HG02973 (cell line): ENCODE measurements at regions not wholly inside any gene's neighbourhood (a gene's known extent, or its start where the extent isn't known, plus 50 kb on each side); places are given as distances from the start of the nearest gene placed in this dataset.

Source experiments
- ATAC-seq: cut with Tn5 transposase; IDR thresholded peaks from one replicate; pipeline ENCODE4 v1.9.1; 2021; ENCODE audit warnings: moderate library complexity; ENCODE audit not compliant: unreplicated experiment

DNA sequence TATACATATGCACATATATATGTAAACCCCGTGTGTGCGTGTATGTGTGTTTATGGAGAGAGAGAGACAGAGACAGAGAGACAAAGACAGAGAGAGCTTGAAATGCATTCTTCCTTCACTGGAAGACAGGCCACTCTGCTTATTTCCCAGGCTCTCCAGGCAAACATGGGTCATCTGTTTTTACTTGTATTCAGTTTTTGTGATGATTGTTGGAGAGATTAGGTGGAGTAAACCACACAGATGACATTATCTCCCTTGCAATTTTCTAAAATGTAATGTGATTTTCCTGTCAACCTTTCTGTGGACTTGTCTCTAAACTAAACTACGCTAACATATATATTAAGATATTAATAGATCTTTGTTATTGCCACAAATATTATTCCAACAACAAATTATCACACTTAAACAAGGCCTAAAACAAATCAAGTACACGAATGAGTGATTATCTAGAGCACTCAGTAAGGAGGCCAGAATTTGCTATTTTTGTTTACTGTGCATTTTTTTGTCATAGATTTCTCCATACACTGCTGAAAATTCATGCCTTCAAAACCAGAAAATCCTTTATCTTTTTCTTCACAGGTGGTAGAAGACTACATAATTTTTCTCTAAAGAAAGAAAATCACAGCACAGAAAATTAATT is 251.8 kb upstream of the SLIT2 start:
- no peak for ATAC-seq

DNA sequence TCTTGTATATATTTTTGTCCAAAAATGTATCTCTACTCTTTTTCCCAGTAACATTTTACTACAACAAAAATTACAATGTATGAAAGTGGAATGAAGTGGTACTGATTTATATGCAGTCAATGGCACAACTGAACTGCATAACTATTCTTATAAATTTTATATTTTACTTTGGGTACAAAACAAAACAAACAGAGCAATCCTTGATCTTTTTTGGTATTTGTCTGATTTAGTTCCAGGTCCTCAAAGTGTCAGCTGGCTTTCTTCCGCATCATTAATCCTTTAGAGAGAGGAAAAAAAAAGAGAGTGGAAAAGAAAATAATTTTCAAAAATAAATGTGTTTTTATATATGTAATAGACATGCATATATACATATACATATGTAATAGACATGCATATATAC is 252.4 kb upstream of the SLIT2 start:
- ATAC-seq = no peak

DNA sequence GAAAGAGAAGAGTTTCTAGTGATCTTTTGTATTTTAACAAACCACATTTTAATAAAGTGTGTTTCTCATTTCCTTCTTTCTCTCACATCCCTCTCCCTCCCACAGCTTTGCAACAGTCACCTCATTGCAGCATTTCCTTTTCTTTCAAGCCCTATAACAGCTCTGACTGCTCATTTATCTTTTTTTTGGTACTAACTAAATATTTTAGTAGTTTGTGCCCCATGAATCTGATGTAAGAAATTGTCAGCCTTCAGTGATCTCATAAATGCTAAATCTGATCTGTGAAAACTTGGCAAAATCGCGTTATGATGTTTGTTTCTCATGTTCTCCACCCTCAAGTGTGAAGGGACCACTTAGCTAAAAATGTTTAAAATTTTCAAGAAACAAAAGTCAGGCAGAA is 258.5 kb upstream of the SLIT2 start:
- ATAC-seq = no peak

DNA sequence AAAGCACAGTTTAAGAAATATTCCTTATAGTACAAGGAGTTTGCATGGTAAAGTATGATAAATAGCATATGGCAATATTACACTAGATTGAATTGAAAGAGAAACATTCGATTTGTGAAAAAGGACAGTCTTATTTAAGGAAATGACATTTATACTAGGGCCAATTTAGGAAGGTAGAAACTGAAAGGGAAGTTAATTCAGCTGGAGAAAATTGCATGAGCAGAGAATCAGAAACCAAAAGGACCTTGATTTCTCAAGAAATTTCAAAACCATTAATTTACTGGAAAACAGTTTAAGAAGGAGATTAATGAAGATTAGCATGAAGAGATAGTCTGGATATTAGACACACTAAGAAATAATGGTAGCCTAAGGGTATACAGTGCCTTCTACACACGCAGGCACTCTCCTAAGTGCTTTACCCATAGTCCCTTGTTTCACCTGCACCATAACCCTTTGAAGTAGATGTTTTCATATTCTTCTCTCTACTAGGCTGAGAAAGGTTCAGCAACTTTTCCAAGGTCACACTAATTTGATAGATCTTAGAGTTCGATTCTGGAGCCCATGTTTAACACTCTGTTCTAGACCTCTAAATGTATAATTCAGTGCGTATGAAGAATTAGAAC is 259.1 kb upstream of the SLIT2 start:
- no peak for ATAC-seq

DNA sequence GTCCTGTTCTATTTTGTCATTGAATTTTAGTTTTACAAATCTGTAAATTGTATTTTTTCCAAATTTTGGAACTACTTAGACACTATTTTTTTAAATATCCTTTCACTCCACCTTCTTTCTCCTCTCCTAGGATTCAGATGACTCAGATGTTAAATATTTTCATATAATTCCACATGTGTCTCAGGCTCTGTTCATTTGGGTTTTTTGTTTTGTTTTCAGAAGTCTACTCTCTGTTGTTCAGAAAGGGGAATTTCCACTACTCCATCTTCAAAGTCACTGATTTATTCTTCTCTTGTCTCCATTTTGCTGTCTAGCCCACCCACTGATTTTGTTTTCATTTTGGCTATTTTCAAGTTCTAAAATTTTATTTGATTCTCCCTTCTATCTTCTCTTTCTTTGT is 264.0 kb upstream of the SLIT2 start:
- ATAC-seq = no peak

DNA sequence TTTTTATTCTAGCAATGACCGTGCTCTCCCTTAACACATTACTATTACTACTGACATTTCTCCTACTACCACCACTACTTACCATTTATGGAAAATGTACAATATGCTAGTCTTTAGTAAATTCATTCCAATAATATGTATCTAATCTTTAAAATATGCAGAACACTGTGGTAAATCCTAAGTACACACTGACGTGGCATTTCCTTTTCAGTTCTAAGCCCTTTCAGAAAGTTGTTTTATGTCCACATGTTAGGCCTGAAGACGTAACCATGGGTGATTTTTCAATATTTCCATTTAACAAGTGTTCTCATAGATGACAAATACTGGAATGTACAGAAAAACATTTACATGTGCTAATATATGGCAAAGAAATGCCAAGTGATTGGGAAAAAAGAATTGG is 268.6 kb upstream of the SLIT2 start:
- ATAC-seq = no peak

DNA sequence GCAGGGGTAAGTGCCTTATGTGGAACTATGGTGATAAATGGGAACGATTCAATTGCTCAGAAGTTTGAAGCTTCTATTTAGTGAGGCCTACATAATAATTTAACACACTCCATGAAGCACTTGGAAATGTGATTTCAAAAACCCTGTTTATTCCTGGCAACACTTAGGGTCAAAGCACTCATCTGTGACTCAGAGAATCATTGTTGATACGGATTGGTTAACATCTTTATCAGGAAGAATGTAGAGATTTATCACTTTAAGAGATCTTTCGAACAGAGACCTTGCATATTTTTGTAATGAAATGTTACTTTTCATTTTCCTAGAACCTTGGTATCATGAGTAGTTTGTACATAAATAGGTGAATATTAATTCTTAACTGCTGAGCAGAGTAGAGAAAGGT is 269.1 kb upstream of the SLIT2 start:
- no peak for ATAC-seq

DNA sequence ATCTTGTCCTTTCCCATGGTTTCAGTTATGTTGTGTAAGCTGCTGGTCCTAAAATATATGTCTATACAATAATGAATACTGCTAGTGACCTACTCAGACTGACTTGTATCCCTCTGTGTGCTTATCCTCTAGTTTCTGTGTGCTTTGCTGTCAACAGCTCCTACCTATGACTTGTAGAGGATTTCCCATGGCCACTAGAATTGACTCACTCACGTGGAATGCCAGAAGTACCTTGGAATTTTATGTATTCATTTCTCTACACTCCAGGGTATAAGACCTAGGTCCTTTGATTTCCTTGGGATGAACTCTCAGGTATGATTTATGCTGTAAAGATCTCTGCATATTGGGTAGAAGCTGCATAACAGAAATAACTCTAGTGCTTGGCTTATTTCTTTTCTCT is 279.9 kb upstream of the SLIT2 start:
- ATAC-seq = no peak

DNA sequence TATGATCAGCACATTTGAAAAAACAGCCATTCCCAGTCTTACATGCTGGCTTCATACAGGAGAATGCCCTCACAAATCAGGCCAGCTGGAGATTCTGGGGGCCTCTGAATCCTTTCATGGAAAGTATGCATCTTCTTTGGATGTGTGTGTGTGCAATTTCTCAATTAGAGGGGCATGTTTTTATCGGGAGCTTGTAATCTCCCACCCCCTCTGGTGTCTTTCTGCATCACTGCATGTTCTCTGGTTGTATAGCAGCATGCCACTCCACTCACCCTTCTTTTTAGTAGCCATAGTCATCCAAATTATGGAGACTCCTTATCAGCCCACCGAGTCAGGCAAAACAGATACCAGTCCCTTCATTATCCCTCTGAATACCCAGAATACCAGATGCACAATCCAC is 282.2 kb upstream of the SLIT2 start:
- no peak for ATAC-seq

DNA sequence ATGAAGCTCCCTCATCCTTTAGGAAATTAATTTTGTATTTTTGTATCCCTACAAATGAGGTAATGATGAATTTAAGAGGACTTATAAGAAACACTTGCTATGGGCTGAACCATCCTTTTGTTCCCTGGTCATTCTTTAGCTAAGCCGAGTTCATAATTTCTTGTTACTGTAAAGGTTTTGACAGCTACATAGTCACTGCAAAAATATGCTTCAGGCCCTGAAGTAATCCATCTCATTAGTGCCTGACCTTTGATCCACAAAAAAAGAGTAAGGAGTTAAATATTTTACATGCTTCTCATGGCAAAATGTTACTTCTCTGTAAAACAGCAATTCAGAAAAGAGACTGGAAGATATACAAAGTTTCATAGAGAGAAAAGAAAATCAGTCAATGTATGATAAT is 290.6 kb upstream of the SLIT2 start:
- ATAC-seq = no peak

DNA sequence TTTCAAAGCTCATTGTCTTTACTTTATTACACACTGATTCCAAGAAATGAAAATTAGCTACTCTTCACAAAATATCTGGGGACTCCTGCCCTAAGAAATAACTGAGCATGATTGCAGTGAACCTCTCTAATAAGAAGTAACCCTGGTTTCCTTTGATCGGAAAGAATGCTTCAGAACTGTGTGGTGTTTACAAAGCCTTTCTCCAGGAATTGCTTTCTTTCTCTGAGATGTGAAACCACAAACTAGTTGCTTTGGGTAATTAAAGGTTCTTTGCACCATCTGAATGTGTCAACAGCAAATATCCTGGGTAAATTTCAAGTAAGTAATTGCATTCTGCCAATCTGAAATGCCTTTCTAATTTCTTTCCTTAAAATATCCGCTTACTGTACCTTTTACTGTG is 292.9 kb upstream of the SLIT2 start:
- no peak for ATAC-seq

DNA sequence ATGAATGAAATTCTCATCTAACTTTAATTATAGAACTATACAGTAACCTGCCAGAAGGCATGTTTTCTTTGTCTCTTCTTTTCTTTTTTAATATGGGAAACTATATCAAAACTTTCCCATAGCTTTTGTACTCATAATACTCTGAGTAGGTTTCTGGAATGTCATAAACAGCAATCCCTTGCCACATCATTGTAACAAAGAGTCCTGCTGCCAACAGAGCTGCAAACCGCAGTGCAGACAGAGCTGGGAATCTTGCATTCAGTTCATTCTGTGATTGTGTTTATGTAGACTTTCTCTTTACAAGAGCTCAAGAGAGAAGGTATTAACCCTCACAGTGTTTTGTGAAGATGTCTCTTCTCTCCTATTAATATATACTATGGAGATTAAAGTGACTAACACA is 304.4 kb upstream of the SLIT2 start:
- ATAC-seq = no peak

DNA sequence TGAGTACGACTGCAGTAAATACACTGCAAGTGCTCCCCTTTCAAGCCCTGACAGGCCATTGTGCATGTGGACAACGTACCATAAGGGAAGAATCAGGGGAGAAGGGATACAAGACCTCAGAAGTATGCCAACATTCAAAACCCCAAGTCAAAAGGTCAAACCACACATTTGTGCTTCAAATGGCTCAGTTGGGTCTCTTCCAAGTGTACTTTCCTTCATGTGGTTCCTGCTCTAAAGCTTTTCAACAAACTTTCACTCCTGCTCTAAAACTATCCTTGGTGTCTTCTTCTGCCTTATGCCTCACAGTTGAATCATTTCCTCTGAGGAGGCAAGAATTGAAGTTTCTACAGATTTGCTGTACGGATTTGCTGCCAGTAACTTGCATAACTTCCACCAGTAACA is 305.7 kb upstream of the SLIT2 start:
- no peak for ATAC-seq

DNA sequence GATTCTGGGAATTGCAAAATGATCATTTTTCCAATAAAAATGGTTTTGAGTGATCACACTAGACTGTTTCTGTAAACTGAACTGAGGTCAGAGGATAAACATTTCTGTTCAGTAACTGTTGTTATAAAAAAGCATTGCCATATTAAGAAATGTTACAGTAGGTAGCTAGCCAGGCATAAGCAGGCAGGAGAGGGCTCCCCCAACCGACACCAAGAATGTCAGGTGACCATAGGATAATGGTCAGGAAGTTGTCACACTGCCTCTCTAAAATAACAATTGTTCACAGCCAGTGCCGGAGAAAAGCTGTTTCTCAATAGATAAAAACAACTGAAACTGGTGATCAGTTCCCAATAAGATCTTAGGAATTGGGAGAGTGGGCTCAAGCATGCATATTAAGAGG is 306.2 kb upstream of the SLIT2 start:
- no peak for ATAC-seq

DNA sequence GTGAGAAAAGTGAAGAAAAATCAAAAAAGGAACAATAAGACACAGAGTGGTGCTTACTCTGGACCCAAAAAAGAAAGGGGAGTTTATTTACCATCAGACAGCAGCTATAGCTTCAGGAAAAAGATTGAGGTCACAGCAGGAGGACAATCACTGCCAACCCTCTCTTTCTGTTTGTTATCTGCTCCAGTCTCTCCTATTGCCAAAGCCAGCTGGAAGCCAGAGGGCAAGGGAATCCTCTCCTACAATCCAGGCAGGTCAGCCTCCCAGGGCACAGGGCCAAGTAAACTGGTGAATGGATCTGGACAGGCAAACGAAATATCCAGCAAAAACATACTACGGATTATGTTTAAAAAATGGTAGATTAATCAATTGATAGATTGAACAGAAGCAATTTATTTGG is 306.9 kb upstream of the SLIT2 start:
- no peak for ATAC-seq

DNA sequence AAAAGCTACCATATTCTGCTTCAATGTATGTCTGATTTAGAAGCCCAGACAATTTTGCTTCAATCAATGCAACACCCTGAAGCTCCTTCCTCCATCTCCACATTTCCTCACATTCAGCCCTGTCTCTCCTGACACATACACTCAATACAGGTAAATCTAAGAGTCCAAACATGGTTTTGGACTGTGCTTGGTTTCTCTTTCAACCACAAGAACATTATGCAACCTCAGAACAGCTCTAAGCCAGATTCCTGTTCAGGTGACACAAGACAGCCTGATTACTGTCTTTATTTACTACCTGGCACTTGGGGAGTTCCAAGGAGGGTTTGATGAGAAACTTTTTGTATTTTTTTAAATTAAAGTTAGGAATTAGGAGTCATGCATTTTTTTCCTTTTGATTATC is 307.5 kb upstream of the SLIT2 start:
- ATAC-seq = no peak

DNA sequence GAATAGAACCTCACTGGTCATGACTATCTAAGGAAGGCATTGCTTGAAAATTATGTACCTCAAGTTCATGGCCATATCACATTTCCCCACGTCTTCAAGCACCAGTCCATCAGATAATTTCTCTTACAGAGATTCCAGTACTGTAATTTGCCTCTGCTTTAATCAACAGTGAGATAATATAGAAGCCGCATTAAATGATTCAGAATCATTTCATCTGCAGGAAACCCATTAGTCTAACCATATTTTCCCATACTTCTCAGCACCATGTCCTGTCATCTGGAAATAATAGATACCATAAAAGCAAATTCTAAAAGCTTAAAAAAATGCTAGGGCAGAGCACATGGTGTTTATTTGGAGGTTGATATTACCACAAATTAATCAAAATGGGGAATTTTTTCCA is 310.3 kb upstream of the SLIT2 start:
- no peak for ATAC-seq

DNA sequence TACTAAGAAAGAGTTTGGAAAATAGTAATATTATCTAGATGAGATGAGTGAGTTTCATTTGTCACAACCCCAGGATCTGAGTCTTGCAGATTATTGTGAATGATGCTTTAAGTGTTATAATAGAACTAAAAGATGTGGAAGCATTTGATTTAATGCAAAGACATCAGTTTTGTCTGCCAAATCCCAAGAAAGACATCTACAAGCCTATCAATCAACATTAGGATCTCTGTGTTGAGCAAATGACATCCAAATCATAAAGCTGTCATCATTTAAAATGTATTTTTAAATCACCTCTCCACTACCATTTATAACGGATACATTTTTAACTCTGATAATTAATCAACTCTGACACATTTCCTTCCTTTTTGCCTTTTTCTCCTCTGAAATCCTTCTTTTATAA is 310.8 kb upstream of the SLIT2 start:
- no peak for ATAC-seq

DNA sequence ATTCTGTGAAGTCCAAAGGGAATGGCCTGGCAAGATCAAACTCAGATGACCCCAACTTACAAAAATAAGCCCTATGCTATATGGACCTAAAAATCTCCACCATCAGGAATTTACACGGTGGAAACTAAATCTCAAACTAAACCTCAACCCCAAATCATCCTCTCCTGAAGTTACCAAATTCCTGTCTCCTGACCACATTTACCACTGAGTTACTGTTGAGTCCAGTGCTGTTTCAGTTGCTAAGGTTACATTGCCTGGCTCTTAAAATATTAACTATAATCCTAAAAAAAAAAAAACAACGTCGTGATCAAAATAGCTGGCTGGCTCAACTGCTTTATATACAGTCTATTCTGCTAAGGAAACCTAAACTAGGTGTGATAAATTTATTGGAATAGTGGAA is 315.2 kb upstream of the SLIT2 start:
- no peak for ATAC-seq

DNA sequence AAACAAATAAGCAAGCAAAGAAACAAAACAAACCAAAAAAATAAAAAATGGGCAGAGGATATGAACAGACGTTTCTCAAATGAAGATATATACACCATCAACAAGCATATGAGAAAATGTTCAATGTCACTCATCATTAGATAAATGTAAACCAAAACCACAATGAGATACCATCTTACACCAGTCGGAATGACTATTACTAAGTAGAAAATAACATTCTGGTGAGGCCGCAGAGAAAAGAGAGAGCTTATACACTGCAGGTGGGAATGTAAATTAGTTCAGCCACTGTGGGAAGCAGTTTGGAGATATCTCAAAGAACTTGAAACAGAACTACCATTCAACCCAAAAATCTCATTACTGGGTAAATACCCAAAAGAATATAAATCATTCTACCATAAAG is 321.0 kb upstream of the SLIT2 start:
- ATAC-seq = no peak

DNA sequence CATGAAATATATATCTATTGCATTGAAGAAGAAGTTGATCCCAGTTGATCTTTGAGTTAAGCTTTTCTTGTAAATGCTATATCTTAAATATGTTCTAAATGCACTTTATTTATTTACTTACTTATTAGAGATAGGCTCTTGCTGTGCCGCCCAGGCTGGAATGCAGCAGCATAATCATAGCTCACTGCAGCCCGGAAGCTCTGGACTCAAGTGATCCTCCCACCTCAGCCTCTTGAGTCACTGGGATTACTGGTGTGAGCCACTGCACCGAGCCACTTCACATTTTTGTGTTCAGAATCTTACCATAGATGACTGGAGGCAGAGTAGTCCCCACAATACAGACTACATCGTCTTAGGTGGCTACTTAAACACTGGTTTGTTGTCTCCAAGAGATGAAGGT is 324.3 kb upstream of the SLIT2 start:
- ATAC-seq = no peak

DNA sequence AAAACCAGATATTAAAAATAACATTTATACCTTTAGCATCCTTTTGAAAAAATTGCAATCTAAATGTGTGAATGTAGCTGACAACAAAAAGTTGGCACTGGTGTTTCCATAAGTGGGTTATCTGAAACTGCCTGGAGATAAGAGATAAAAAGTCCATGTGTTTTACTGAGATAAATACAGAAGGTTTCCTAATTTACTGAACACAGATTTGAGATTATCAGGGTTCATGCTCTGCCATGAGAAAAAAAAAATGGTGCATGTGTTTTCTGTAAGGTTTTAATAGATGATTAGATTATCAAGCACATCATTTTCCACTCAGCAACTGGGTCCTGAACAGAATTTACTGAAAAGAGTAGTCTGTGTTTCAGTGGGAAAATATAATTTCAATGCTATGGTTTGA is 326.2 kb upstream of the SLIT2 start:
- no peak for ATAC-seq

DNA sequence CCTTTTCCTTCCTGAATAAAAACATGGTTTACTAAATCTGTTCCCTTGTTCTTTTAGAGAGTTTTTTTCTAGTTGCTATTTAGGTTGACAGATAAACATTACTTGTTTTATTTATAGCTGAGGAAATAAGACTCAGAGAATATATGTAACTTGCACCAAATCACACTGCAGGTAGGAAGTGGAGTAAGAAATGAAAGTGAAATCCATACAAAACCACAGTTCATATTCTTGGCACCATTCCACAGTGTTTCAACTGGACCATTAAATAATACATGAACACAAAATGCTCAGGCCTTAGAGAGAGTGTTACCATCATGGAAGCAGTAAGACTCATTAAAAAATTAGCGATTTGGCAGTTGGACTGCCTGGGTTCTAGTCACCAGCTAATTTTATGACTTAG is 326.9 kb upstream of the SLIT2 start:
- ATAC-seq = no peak
